PFSK-1 (cell line): ENCODE measurements at regions not wholly inside any gene's neighbourhood (a gene's known extent, or its start where the extent isn't known, plus 50 kb on each side); places are given as distances from the start of the nearest gene placed in this dataset.

Experiments
- TAF1 ChIP-seq: IDR thresholded peaks from 2 replicates; pipeline ENCODE4 v1.6.1; 2012; ENCODE audit warnings: low read length, control low read depth, borderline replicate concordance; ENCODE audit not compliant: insufficient read depth
- TF ChIP-seq, protein P1 (sequence below), 2 experiments: IDR thresholded peaks; 2 replicates each; pipeline versions ENCODE4 v1.6.1 to v1.8.0; 2011 to 2012; ENCODE audit warnings: low read depth in 2 of 2, low read length in 2 of 2, control low read depth in 1 of 2, inconsistent platforms in 1 of 2, mild to moderate bottlenecking in 1 of 2, moderate library complexity in 1 of 2; ENCODE audit not compliant: insufficient read depth in 1 of 2

DNA sequence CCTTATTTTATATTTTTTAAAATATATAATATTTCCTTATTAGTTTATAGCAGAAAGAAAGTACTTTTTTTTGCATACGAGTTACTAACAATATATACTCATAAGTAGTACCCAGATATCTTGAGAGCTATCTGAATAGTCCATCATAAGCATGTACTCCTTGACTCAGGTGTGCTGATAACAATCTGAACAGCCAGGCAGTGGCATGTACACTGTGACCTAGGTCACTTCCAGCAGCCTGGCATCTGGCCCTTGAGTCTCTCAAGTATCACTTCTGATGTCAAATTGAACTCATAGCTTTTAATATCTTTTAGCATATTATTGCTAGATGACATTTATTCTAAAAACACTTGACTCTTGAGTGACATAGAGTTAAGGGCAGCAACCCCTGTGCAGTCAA lies 1576.7 kb downstream of the SLITRK1 start:
- no peak for TF ChIP-seq TAF1
- TF ChIP-seq, protein P1, sequence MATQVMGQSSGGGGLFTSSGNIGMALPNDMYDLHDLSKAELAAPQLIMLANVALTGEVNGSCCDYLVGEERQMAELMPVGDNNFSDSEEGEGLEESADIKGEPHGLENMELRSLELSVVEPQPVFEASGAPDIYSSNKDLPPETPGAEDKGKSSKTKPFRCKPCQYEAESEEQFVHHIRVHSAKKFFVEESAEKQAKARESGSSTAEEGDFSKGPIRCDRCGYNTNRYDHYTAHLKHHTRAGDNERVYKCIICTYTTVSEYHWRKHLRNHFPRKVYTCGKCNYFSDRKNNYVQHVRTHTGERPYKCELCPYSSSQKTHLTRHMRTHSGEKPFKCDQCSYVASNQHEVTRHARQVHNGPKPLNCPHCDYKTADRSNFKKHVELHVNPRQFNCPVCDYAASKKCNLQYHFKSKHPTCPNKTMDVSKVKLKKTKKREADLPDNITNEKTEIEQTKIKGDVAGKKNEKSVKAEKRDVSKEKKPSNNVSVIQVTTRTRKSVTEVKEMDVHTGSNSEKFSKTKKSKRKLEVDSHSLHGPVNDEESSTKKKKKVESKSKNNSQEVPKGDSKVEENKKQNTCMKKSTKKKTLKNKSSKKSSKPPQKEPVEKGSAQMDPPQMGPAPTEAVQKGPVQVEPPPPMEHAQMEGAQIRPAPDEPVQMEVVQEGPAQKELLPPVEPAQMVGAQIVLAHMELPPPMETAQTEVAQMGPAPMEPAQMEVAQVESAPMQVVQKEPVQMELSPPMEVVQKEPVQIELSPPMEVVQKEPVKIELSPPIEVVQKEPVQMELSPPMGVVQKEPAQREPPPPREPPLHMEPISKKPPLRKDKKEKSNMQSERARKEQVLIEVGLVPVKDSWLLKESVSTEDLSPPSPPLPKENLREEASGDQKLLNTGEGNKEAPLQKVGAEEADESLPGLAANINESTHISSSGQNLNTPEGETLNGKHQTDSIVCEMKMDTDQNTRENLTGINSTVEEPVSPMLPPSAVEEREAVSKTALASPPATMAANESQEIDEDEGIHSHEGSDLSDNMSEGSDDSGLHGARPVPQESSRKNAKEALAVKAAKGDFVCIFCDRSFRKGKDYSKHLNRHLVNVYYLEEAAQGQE (IDR thresholded peaks at IDR 0.05; ENCODE audit: insufficient read depth in 1 of 2, low read depth in 2 of 2, low read length in 2 of 2) = no peak
